NCI-H526 treated with DMSO at 0.1 percent for 48 hours (cell line): ENCODE measurements at regions not wholly inside any gene's neighbourhood (a gene's known extent, or its start where the extent isn't known, plus 50 kb on each side); places are given as distances from the start of the nearest gene placed in this dataset.
"Not testable (repeated sequence)": the region's sequence is repeated elsewhere in the genome, so short reads cannot be mapped to it uniquely, and the experiment has no call there.

Experiments used
- DNase-seq: peaks from one replicate; lab custom pipeline; 2025; lab: John Stamatoyannopoulos, UW

GRCh38 chr10:100642295-100642994, 102.9 kb upstream of the PAX2 start:
- DNase-seq = no peak

DNA sequence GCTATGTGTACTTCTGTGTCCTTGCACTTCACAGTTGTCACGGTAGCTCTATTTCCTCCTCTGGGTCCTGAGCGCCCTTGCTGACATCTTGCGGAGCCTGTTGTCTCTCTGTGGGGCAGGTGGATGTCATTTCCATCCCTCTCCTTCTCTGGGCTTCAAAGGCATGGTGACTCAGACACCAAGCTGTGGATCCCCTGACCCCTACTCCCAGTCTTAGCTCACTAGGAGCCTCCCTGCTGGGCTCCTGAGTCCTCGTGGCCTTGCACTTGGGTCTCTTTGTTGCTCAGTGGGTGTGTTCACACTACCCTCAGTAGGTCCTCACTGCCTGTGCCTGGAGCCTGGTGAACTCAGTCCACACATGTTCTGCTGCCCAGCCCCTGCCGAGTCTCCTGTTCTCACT, 100.3 kb upstream of the PAX2 start:
- DNase-seq = no peak

DNA sequence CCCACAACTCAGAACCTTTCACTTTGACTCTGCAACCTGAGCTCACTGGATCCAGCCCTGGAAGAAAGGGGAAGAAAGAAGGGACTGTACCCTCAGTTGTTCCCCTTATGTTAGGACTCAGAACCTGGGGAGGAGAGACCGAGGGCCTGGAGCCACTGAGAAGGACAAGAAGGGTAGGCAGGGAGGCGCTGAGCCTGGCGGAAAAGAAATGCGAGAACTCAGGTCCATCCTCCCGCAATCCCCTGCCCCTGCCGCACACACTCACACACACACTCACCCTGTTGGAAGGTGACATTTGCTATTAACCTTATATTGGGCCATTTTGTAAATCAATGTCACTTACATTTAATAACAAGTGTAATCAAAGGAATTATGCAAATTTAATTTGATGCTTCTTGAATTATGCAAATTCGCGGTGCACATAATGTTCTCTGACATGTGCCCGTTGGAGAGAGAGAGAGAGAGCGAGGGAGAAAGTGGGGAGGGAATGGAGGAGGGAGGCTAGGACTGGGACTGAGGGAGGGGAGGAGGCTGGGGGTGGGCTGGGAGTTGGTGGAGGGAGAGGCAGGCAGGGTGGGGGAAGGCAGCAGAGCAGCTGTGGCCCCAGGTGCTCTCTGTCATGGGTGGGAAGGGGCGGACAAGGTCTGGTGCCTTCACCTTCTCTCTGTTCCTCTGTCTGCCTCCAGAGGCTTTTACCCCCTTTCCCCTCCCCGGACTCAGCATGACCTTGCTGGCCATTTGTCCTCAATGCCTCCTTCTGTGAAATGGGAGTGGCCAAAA, 99.6 kb upstream of the PAX2 start:
- peak; percentile 34 for DNase-seq

GRCh38 chr10:100647928-100648327, 97.5 kb upstream of the PAX2 start:
- DNase-seq = peak; percentile 86

GRCh38 chr10:100650693-100651092, 94.7 kb upstream of the PAX2 start:
- no peak for DNase-seq

DNA sequence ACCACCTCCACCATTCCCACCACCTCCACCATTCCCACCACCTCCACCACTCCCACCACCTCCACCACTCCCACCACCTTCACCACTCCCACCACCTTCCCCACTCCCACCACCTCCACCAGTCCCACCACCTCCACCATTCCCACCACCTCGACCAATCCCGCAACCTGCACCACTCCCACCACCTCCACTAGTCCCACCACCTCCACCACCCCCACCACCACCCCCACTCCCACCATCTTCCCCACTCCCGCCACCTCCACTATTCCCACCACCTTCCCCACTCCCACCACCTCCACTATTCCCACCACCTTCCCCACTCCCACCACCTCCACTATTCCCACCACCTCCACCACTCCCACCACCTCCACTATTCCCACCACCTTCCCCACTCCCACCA, 94.3 kb upstream of the PAX2 start:
- DNase-seq = not testable (repeated sequence)

- no peak for DNase-seq
Measured at GRCh38 chr10:100651916-100652315, 93.5 kb upstream of the PAX2 start.

DNA sequence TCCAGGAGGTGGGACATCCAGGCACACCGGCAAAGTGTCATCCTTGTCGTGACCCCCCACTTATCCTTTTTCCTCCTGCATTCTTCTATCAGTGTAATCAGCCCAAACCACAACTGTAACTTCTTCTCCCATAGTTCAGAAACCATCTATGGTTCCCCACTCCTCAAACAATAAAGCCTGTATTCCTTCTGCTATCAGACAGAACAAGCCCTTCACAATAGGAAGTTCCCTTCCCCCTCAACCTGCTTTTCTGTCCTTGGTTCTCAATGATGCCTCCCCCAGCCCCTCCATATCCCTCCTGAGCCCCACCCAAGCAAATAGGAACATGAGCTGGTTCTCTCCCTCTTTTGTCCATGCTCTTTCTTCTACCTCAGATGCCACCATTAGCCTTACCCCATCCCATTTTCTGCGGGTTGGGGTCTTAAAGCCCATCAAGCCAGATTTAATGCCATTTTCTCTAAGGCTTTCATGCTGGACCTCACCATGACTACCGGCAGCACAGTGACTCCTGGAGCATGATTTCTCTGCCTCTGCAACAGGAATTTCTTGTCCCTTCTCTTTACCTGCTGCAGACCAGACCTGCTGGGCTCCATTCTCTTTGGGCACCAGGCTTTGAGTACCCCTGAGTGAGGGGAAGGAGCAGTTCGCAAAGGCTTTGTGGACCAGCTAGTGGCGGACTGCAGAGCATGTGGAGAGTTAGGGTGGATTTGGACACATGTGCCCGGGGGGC, 92.8 kb upstream of the PAX2 start:
- no peak for DNase-seq

GRCh38 chr10:100653238-100653956, 92.0 kb upstream of the PAX2 start:
- no peak for DNase-seq

GRCh38 chr10:100653957-100654781, 91.2 kb upstream of the PAX2 start:
- DNase-seq = no peak

DNA sequence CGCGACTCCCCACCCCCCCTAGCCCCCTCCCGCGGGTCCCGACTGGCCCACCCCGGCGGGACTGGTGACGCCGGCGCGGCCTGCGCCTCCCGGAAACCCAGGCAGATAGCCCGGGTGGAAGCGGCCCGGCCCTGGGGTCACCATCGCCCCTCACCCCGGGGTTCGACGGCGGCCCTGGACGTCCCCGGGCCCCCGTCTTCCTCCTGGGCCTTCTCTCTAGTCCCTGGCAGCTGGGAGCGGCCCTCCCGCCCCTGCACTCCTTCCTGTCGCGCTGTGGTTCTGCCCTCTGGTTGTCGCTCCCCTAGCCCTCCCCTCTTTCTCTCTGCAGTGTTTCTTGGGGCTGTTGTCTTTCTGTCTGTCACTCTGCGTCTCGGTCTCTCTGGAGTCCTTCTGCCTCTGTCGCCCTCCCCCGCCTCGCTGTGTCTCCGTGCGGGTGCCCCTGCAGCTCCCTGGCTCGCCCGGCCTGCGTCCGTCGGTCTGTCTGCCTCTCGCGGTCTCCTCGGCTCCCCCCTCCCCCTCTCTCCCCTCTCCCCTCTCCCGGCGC, 90.5 kb upstream of the PAX2 start:
- DNase-seq = no peak

GRCh38 chr10:100655326-100655759, 90.0 kb upstream of the PAX2 start:
- no peak for DNase-seq

DNA sequence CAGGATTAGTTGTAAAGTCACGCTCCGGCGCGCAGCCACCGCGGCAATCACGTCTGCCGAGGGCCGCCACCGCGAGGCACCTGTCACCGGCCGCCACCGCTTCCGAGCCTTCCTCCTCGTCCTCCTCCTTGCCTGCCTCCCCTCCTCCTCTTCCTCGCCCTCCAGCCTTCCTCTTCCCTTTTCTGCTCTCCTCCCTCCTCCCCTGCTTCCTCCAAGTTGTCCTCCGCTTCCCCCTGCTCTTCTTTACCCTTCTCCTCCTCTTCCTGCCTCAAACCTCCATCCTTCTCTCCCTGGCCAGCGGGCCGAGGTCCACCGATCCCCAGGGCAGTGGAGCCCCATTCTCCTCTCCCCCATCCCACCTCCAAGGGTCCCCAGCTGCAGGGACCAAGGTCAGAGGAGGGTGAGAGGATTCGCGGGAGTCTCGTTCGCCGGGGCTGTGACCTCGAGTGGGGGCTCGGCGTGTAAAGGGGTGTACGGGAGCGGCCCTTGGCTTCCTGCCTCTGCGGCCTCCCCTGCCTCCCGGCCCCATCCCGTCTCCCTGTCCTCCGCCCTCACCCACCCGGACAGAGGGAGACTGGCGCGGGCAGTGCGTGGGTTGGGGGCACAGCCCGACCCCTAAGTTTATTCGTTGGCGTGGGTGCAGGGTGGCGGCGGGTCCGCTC, 89.5 kb upstream of the PAX2 start:
- no peak for DNase-seq

DNA sequence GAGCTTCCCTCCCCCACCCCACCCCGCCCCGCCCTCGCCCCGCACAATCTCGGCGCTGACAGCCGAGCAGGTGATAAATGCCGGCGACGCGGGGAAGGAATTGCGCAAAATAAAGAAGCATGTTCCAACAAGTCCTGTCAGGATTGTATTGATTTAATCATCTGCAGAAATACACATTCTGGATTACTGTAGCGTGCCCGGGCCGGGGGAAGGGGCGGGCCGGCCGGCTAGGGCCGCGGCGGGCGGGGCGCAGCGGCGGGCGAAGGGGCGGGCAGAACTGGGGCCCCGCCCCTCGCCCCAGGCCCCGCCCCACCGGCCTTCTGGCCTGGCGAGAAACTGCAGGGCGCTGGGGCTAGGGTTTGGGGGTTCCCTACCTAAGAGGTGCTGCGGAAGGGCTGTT, 88.9 kb upstream of the PAX2 start:
- peak; percentile 36 for DNase-seq

DNA sequence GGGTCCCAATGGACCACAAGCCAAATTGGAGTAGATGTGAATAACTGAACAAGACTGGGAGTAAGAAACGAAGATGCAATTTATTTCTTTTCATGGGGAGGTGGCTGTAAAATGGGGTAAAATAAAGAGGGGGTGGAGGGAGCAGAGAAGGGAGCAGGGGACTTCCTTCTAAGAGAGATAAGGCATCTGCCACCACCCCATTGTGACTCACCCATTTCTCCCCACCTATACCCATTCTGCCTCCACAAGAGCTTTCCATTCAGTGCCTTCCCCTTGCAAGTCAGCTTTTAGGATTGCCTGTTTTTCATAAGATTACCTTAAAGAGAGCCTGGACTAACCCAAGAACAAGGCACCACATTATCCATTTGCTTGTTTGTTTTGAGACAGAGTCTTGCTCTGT, 87.1 kb upstream of the PAX2 start:
- no peak for DNase-seq

DNA sequence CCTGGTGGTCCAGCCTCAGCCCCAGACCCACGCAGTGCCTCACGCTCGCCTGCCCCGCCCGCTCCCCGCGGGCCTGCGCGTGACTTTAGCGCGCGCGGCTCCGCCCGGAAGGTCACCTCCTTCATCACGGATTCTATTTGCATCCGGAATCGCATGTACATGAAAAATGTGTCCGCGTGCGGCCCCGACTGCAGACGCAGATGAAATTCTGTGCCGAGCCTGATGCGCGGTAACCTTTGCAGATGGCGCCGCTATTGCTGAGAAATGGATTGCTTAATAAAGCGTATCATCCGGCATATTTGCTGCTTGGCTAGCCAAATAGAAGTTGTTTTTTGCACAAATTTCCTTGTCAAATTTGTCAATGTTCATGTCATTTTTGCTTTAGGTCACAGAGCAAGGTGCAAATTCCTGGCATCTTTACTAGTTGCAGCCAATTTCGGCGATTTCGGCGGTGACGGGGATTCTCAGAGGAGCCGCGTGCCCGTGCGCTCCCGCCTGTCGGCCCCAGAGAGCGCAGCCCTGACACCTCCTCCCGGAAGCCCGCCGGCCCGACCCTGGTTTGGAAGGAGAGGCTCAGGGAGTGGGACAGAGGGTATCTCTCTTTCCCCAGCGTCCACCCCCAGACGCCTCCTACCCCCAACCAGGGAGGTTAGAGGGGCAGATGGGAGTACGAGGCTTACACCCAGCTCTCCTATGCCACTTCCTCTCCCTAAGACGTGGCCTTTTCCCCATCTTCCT, 85.9 kb upstream of the PAX2 start:
- no peak for DNase-seq

GRCh38 chr10:100660365-100660764, 85.0 kb upstream of the PAX2 start:
- no peak for DNase-seq

DNA sequence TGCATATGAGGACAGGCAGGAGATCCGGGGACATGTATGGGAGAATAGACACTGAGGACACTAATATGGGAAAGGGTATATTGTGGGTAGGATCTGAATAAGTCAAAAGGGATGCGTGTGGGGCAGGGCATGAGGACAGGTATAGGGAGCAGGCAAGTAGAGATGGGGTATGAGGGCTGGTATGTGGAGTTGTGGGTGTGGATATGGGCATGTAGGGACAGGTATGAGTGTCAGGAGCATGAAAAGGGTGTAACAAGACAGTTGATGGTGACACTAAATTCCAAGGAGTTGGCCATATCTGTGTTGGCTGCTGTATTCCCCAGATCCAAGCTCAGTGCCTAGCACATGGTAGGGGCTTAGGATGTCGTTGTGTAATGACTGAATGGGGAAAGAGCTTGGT, 84.4 kb upstream of the PAX2 start:
- no peak for DNase-seq

- DNase-seq = no peak
Measured at GRCh38 chr10:100661520-100661919, 83.9 kb upstream of the PAX2 start.

- no peak for DNase-seq
Measured at GRCh38 chr10:100662067-100662466, 83.3 kb upstream of the PAX2 start.
